HuH-7.5 (cell line): ENCODE measurements at regions not wholly inside any gene's neighbourhood (a gene's known extent, or its start where the extent isn't known, plus 50 kb on each side); places are given as distances from the start of the nearest gene placed in this dataset.
"Not testable (repeated sequence)": the region's sequence is repeated elsewhere in the genome, so short reads cannot be mapped to it uniquely, and the experiment has no call there.

Experiments
- DNase-seq: peaks from one replicate; pipeline ENCODE4 v3.0.0; 2011; ENCODE audit warnings: low spot score

- no peak for DNase-seq
These were observed 55.0 kb downstream of the FOXA2 start for GRCh38 chr20:22529150-22530019.

GRCh38 chr20:22526512-22527012, 57.8 kb downstream of the FOXA2 start:
- DNase-seq, result no peak

GRCh38 chr20:22525821-22526220, 58.6 kb downstream of the FOXA2 start:
- no peak for DNase-seq

- peak; percentile 50 for DNase-seq
These were observed 59.1 kb downstream of the FOXA2 start for GRCh38 chr20:22525069-22525820.

GRCh38 chr20:22524393-22525015, 59.9 kb downstream of the FOXA2 start:
- DNase-seq, result no peak

GRCh38 chr20:22523499-22524392, 60.6 kb downstream of the FOXA2 start:
- peak; percentile 60 for DNase-seq

GRCh38 chr20:22523128-22523498, 61.3 kb downstream of the FOXA2 start:
- DNase-seq, result no peak

GRCh38 chr20:22522701-22523100, 61.7 kb downstream of the FOXA2 start:
- DNase-seq, result no peak

- not testable (repeated sequence) for DNase-seq
These were observed 62.4 kb downstream of the FOXA2 start for GRCh38 chr20:22521940-22522339.

- no peak for DNase-seq
These were observed 64.0 kb downstream of the FOXA2 start for GRCh38 chr20:22520381-22520780.

GRCh38 chr20:22515264-22515663, 69.1 kb downstream of the FOXA2 start:
- DNase-seq, result no peak

- DNase-seq, result no peak
These were observed 70.8 kb downstream of the FOXA2 start for GRCh38 chr20:22513574-22513973.

- DNase-seq, result no peak
These were observed 71.4 kb downstream of the FOXA2 start for GRCh38 chr20:22512911-22513489.

GRCh38 chr20:22511943-22512910, 72.1 kb downstream of the FOXA2 start:
- DNase-seq, result peak; percentile 64

- no peak for DNase-seq
These were observed 74.6 kb downstream of the FOXA2 start for GRCh38 chr20:22509843-22510147.

GRCh38 chr20:22509090-22509842, 75.1 kb downstream of the FOXA2 start:
- DNase-seq, result no peak

- DNase-seq, result no peak
These were observed 75.9 kb downstream of the FOXA2 start for GRCh38 chr20:22508426-22508825.

GRCh38 chr20:22507240-22507961, 77.0 kb downstream of the FOXA2 start:
- DNase-seq, result no peak

GRCh38 chr20:22506827-22507226, 77.5 kb downstream of the FOXA2 start:
- DNase-seq, result no peak
